Smooth muscle cell (in vitro differentiated cells): ENCODE measurements at regions not wholly inside any gene's neighbourhood (a gene's known extent, or its start where the extent isn't known, plus 50 kb on each side); places are given as distances from the start of the nearest gene placed in this dataset.
A peak's percentile ranks its signal among the peaks of the same experiment; 100 is the strongest.

ENCODE experiments used
- DNase-seq: peaks from one replicate; lab custom pipeline; 2025; ENCODE audit not compliant: unreplicated experiment; lab: John Stamatoyannopoulos, UW
- H2AFZ ChIP-seq: fragments of 200-600 bp; sonication (generic); 2 replicates; pipeline ENCODE4 v1.6.0; 2016; ENCODE audit warnings: antibody characterized with exemption, low read depth, mild to moderate bottlenecking
- H3F3A ChIP-seq: fragments of 200-600 bp; sonication (generic); 2 replicates; pipeline ENCODE4 v1.6.0; 2017; ENCODE audit warnings: antibody characterized with exemption, low read depth
- H3K27ac ChIP-seq: fragments of 200-600 bp; sonication (generic); 2 replicates; pipeline ENCODE4 v1.5.1; 2016; ENCODE audit warnings: low read depth, mild to moderate bottlenecking
- H3K27me3 ChIP-seq: fragments of 200-600 bp; sonication (generic); 2 replicates; pipeline ENCODE4 v1.6.1; 2016; ENCODE audit warnings: low read depth, mild to moderate bottlenecking
- H3K36me3 ChIP-seq: fragments of 200-600 bp; sonication (generic); 2 replicates; pipeline ENCODE4 v1.5.1; 2016; ENCODE audit warnings: low read depth
- H3K4me1 ChIP-seq: fragments of 200-600 bp; sonication (generic); 2 replicates; pipeline ENCODE4 v1.5.1; 2016; ENCODE audit warnings: low read depth
- H3K4me2 ChIP-seq: fragments of 200-600 bp; sonication (generic); 2 replicates; pipeline ENCODE4 v1.6.0; 2016; ENCODE audit warnings: mild to moderate bottlenecking
- H3K4me3 ChIP-seq: fragments of 200-600 bp; sonication (generic); 2 replicates; pipeline ENCODE4 v1.5.1; 2016; ENCODE audit warnings: mild to moderate bottlenecking
- H3K79me2 ChIP-seq: fragments of 200-600 bp; sonication (generic); 2 replicates; pipeline ENCODE4 v1.6.0; 2016; ENCODE audit warnings: low read depth, mild to moderate bottlenecking
- H3K9ac ChIP-seq: fragments of 200-600 bp; sonication (generic); 2 replicates; pipeline ENCODE4 v1.6.0; 2016; ENCODE audit warnings: low read depth
- H3K9me3 ChIP-seq: fragments of 200-600 bp; sonication (generic); replicated peaks from 2 replicates; pipeline ENCODE4 v1.5.1; 2016; ENCODE audit warnings: low read depth
- H4K20me1 ChIP-seq: fragments of 200-600 bp; sonication (generic); 2 replicates; pipeline ENCODE4 v1.6.0; 2016; ENCODE audit warnings: low read depth
- WGBS: methylation state at CpG from one replicate; pipeline ENCODE4 v1.1.7; 2016; ENCODE audit warnings: low lambda C conversion rate; 5-methylcytosine and 5-hydroxymethylcytosine counted together
- TF ChIP-seq, protein P1 (sequence below): fragments of 200-600 bp; sonication (generic); IDR thresholded peaks from 2 replicates; pipeline ENCODE4 v1.5.1; 2017; ENCODE audit warnings: borderline replicate concordance, mild to moderate bottlenecking, antibody characterized with exemption; ENCODE audit not compliant: insufficient read depth, poor library complexity, severe bottlenecking

DNA sequence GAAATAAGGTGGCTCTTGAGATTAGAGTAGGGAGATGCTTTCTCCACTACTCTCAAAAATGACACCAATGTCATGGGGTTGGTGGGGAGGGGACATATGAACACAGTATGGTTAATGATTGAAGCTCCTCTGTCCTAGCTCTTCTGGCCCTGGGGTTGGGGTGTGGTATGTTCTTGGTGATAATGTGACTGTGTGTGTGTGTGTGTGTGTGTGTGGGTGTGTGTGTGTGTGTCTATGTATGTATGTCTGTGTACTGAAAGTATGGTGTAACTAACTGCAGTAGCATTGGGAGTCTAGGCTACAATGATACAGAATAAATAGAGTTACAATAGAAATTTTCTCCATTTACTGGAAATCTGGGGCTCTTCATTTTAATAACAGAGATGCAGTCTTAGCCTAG is 121.0 kb upstream of the CD180 start:
- Histone ChIP-seq H3K4me2 (no peak overlapping the region), H3K9ac (no peak overlapping the region), H3K4me1 (peaks cover 10% of the 10 kb centered on the region), H3K79me2 (no peaks in the 10 kb centered on the region), H3K36me3 (no peaks in the 10 kb centered on the region), H3K27me3 (no peaks in the 10 kb centered on the region), H3K4me3 (no peak overlapping the region), H4K20me1 (no peaks in the 10 kb centered on the region), H3K27ac (no peak overlapping the region), H3K9me3 (no peaks in the 10 kb centered on the region), H2AFZ (no peak overlapping the region), H3F3A (no peaks in the 10 kb centered on the region)
- no peak for DNase-seq
- TF ChIP-seq, protein P1, sequence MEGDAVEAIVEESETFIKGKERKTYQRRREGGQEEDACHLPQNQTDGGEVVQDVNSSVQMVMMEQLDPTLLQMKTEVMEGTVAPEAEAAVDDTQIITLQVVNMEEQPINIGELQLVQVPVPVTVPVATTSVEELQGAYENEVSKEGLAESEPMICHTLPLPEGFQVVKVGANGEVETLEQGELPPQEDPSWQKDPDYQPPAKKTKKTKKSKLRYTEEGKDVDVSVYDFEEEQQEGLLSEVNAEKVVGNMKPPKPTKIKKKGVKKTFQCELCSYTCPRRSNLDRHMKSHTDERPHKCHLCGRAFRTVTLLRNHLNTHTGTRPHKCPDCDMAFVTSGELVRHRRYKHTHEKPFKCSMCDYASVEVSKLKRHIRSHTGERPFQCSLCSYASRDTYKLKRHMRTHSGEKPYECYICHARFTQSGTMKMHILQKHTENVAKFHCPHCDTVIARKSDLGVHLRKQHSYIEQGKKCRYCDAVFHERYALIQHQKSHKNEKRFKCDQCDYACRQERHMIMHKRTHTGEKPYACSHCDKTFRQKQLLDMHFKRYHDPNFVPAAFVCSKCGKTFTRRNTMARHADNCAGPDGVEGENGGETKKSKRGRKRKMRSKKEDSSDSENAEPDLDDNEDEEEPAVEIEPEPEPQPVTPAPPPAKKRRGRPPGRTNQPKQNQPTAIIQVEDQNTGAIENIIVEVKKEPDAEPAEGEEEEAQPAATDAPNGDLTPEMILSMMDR, result no peak

DNA sequence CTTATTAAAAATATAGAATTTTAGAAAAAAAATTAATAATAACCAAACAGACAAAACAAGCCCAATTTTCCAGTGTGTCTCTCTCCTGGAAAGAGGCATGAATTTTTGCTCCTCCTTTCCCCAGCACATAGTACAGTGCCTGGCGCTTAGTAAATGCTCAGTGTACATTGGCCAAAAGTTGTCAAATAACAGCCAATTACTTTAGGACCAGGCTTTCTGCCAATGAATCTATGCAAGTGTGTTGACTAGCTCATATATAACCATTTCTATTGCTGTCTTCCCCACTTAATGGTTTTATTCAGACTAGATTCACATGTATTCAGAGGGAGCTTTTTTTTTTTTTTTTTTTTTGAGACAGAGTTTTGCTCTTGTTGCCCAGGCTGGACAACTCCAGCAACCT is 120.1 kb upstream of the CD180 start:
- Histone ChIP-seq H3K4me3 (no peak overlapping the region), H3K79me2 (no peaks in the 10 kb centered on the region), H3K9ac (no peak overlapping the region), H3K4me1 (peaks cover 10% of the 10 kb centered on the region), H3K36me3 (no peaks in the 10 kb centered on the region), H4K20me1 (no peaks in the 10 kb centered on the region), H3K4me2 (no peak overlapping the region), H3K9me3 (no peaks in the 10 kb centered on the region), H2AFZ (no peak overlapping the region), H3K27ac (no peak overlapping the region), H3F3A (no peaks in the 10 kb centered on the region), H3K27me3 (no peaks in the 10 kb centered on the region)
- TF ChIP-seq, protein P1, result no peak
- DNase-seq, result no peak
- 97% methylated on average over 1 of the region's 1 CpG for WGBS

DNA sequence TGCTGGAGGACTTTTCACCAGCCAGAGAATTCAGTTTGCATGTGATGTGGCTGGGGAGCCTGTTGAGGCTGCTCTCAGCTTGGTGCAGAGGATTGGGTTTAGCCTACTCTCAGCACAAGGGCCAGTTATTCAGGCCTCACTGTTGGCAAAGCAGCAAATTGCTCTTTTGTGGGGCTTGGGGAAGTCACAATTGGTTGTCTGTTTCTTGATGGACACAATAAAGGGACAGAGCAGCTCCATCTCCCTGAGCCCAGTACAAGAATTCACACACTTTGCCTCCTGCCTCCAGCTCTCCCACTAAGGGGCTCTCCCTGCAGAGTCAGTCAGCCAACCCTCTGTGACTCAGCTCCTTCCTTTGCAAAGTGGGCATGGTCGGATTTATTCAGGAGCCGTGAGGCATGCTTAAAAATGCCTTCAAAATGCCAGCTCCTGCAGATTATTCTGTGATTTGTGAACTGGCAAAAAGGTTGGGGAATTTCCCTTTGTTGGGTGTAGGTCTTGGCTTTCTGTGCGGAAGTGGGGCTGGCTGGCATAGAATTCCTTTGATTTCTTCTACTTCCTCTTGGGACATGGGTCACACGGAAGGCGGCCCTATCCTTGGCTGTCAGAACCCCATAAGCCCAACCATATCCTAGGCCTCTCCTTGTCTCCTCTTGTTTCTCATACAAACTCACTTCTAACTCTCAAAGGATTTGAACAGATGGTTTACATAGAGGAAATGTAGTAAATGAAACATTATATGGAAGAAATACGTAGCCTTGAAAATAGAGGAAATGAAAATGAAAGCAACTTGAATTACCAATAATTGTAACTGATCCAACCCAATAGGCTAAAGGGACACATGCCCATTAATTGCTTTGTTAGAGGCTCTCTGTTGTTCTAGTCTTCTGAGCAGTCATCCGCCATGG is 118.7 kb upstream of the CD180 start:
- 71% methylated on average over 7 of the region's 7 CpGs for WGBS
- TF ChIP-seq, protein P1, result no peak
- peak overlapping the region; percentile 16 for H2AFZ ChIP-seq
- H3K27ac ChIP-seq, result peak overlapping the region; percentile 44
- H3K27me3 ChIP-seq, result no peaks in the 10 kb centered on the region
- H3K4me3 ChIP-seq, result no peak overlapping the region
- H3K79me2 ChIP-seq, result no peaks in the 10 kb centered on the region
- H3F3A ChIP-seq, result no peaks in the 10 kb centered on the region
- peak overlapping the region; percentile 43 for H3K4me2 ChIP-seq
- H4K20me1 ChIP-seq, result no peaks in the 10 kb centered on the region
- no peak overlapping the region for H3K9ac ChIP-seq
- H3K9me3 ChIP-seq, result no peaks in the 10 kb centered on the region
- no peak for DNase-seq
- H3K36me3 ChIP-seq, result no peaks in the 10 kb centered on the region
- H3K4me1 ChIP-seq, result peaks cover 10% of the 10 kb centered on the region

DNA sequence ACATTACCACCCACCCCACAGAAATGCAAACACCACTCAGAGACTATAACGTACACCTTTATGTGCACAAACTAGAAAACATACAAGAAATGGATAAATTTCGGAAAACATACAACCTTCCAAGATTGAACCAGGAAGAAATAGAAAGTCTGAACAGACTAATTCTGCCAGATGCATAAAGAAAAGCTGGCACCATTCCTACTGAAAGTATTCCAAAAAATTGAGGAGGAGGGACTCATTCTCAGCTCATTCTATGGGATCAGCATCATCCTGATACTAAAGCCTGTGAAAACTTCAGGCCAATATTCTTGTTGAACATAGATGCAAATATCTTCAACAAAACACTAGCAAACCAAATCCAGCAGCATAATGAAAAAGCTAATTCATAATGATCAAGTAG is 115.1 kb upstream of the CD180 start:
- H3K4me2 ChIP-seq, result no peak overlapping the region
- peaks cover 18% of the 10 kb centered on the region for H3K4me1 ChIP-seq
- no peak overlapping the region for H2AFZ ChIP-seq
- no peaks in the 10 kb centered on the region for H3K27me3 ChIP-seq
- H3F3A ChIP-seq, result peaks cover 6% of the 10 kb centered on the region
- no peaks in the 10 kb centered on the region for H3K79me2 ChIP-seq
- no peaks in the 10 kb centered on the region for H3K36me3 ChIP-seq
- no peaks in the 10 kb centered on the region for H3K9me3 ChIP-seq
- no peak for DNase-seq
- H3K27ac ChIP-seq, result no peak overlapping the region
- no peak overlapping the region for H3K4me3 ChIP-seq
- TF ChIP-seq, protein P1, result no peak
- no peaks in the 10 kb centered on the region for H4K20me1 ChIP-seq
- WGBS, result 91% methylated on average over 2 of the region's 2 CpGs
- H3K9ac ChIP-seq, result no peak overlapping the region
